Dendritic cell treated with granulocyte-macrophage colony-stimulating factor and Interleukin-4, amounts not matched to agents 40 ng/mL and 50 ng/mL, for 4 days (primary cell): ENCODE measurements at regions not wholly inside any gene's neighbourhood (a gene's known extent, or its start where the extent isn't known, plus 50 kb on each side); places are given as distances from the start of the nearest gene placed in this dataset.
"Not testable (repeated sequence)": the region's sequence is repeated elsewhere in the genome, so short reads cannot be mapped to it uniquely, and the experiment has no call there.

ENCODE experiments used
- H3K27ac Mint-ChIP-seq: one replicate; pipeline ENCODE4 v1.8.0; 2022; ENCODE audit warnings: mild to moderate bottlenecking, mixed read lengths
- H3K27me3 Mint-ChIP-seq: one replicate; pipeline ENCODE4 v1.8.0; 2022; ENCODE audit warnings: mild to moderate bottlenecking, mixed read lengths
- H3K36me3 Mint-ChIP-seq: one replicate; pipeline ENCODE4 v1.8.0; 2022; ENCODE audit warnings: low read depth, mixed read lengths
- H3K4me1 Mint-ChIP-seq: one replicate; pipeline ENCODE4 v1.8.0; 2022; ENCODE audit warnings: low read depth, mixed read lengths
- H3K4me3 Mint-ChIP-seq: one replicate; pipeline ENCODE4 v1.8.0; 2022; ENCODE audit warnings: mild to moderate bottlenecking, moderate library complexity, mixed read lengths
- H3K9me3 Mint-ChIP-seq: one replicate; pipeline ENCODE4 v1.8.0; 2022; ENCODE audit warnings: mixed read lengths
- intact Hi-C: fragments of 100-400 bp; cut with micrococcal nuclease; formaldehyde crosslinking; loops from one replicate; pipeline ENCODE4 v1.15.0; 2022

GRCh38 chr7:29639886-29640595 is 76.4 kb downstream of the PRR15 start:
- Mint-ChIP-seq H3K4me3 (no peak overlapping the region), H3K27me3 (no peaks in the 10 kb centered on the region), H3K9me3 (no peaks in the 10 kb centered on the region), H3K27ac (no peak overlapping the region), H3K4me1 (no peaks in the 10 kb centered on the region), H3K36me3 (no peaks in the 10 kb centered on the region)
- intact Hi-C loops, result loop anchor here (5.0 to 10.0 kb wide), 3 partner anchors 105 to 422 kb away; no protein-coding TSS in a partner anchor

DNA sequence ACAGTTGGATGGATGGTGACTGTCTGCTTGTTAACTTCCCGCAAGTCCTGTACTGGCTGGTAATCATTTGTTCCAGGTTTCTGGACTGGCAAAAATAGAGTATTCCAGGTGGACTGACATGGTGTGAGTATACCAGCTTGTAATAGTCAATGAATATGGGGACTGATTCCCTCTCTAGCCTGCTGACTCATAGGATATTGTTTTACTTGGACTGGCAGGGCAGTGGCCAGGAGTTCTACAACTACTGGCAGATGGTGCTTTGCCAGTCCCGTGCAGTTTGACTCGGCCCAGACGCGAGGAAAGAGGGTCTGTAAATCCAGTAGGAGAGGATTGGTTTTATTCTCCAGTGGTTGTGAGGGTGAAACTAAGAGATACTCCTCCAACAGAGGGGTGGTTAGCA is 78.0 kb downstream of the PRR15 start:
- no peaks in the 10 kb centered on the region for H3K27me3 Mint-ChIP-seq
- no peaks in the 10 kb centered on the region for H3K9me3 Mint-ChIP-seq
- peaks cover 12% of the 10 kb centered on the region for H3K4me1 Mint-ChIP-seq
- intact Hi-C loops, result no loop called here
- no peaks in the 10 kb centered on the region for H3K36me3 Mint-ChIP-seq
- H3K4me3 Mint-ChIP-seq, result no peak overlapping the region
- no peak overlapping the region for H3K27ac Mint-ChIP-seq

GRCh38 chr7:29642494-29643155 is 79.0 kb downstream of the PRR15 start:
- H3K36me3 Mint-ChIP-seq, result no peaks in the 10 kb centered on the region
- intact Hi-C loops, result no loop called here
- no peak overlapping the region for H3K27ac Mint-ChIP-seq
- no peaks in the 10 kb centered on the region for H3K9me3 Mint-ChIP-seq
- H3K4me3 Mint-ChIP-seq, result no peak overlapping the region
- no peaks in the 10 kb centered on the region for H3K27me3 Mint-ChIP-seq
- peaks cover 22% of the 10 kb centered on the region for H3K4me1 Mint-ChIP-seq

DNA sequence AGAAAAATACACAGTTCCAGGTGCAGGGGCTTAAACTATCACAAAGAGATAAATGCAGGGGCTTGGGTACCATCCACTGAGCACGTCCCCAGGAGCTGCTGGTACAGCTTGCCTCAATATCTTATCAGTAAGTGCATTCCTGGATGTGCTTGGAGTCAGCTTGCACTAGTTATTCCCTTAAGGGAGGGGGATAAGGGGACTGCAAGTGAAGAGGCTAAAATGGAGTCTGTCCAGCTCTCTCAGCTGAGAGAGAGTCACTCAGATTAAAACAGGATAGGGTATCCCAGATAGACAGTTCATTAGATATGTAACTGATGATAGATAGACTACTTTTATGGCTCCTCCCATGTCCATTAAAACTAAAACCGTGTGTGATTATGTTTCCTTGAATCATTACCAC is 82.5 kb downstream of the PRR15 start:
- Mint-ChIP-seq H3K27ac (peak overlapping the region; percentile 66), H3K4me1 (peaks cover 26% of the 10 kb centered on the region)
- intact Hi-C loops, H3K4me3 Mint-ChIP-seq, H3K27me3 Mint-ChIP-seq, H3K9me3 Mint-ChIP-seq, H3K36me3 Mint-ChIP-seq: not testable (repeated sequence)

DNA sequence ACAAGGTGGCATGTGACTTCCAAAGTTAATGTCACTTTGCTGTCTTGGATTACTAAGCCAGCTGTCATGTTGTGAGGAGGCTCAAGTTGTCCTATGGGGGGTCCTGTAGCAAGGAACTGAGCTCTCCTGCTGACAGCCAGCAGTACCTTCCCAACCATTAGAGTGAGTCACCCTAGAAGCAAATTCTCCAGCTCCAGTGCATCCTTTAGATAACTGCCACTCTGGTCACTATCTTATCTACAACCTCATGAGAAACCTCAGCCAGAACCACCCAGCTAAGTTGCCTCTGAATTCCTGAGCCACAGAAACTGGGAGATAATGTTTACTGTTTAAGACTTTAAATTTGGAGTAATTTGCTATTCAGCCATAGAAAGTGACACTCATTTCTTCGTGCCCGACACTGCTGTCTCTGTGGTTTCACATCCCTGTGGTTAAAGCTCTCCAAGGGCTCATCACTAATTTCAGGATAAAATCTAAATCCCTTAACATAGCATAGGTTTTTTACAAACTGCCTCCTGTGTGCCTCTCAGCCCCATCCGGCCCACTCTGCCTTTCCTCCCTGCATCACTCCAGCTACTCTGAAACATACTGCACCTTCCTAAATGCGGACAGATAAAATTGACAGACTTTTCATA is 83.5 kb downstream of the PRR15 start:
- H3K4me1 Mint-ChIP-seq, result peaks cover 26% of the 10 kb centered on the region

GRCh38 chr7:29647691-29648210 is 84.1 kb downstream of the PRR15 start:
- H3K9me3 Mint-ChIP-seq, intact Hi-C loops, H3K27me3 Mint-ChIP-seq, H3K4me3 Mint-ChIP-seq, H3K36me3 Mint-ChIP-seq, H3K27ac Mint-ChIP-seq: not testable (repeated sequence)
- H3K4me1 Mint-ChIP-seq, result peaks cover 26% of the 10 kb centered on the region

More for the DNA sequence above, 83.5 kb downstream of the PRR15 start:
- no peaks in the 10 kb centered on the region for H3K9me3 Mint-ChIP-seq
- peak overlapping the region; percentile 66 for H3K27ac Mint-ChIP-seq
- H3K36me3 Mint-ChIP-seq, result no peaks in the 10 kb centered on the region
- no peaks in the 10 kb centered on the region for H3K27me3 Mint-ChIP-seq
- intact Hi-C loops, result no loop called here
- H3K4me3 Mint-ChIP-seq, result peak overlapping the region; percentile 55

DNA sequence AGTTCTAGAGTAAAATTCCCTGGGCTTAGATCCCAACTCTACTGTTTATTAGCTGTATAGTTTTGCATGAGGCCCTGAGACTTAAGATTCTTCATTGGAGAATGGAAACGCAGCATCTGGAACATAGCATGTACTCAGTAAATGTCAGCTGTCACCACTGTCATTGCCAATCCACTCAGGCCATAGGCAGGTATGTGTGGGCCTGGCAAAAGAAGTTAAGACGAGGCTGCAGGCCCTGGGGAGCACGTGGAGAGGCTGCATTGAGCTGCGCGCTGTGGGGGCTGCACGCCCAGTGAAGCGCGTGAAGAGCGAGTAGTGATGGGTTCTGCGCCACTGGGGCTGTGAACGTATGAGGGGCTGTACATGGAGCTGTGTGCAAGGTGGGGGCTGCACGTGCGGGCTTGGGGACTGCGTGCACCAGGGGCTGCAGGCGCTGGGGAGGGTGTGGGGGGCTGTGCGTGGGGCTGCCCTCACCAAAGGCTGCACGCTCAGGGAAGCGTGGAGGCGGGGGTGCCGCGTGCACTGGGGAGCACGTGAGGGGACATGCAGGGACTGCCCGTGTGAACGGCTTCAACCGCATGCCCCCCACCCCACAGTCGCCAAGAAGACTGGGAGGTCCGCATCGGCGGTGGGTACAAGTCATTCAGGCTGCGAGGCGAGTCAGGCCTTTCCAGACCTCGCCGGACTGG is 85.5 kb downstream of the PRR15 start:
- intact Hi-C loops, result no loop called here
- Mint-ChIP-seq H3K4me3 (no peak overlapping the region), H3K27ac (no peak overlapping the region), H3K27me3 (no peaks in the 10 kb centered on the region), H3K36me3 (no peaks in the 10 kb centered on the region), H3K9me3 (no peaks in the 10 kb centered on the region), H3K4me1 (peaks cover 26% of the 10 kb centered on the region)

- no peaks in the 10 kb centered on the region for H3K36me3 Mint-ChIP-seq
- intact Hi-C loops, result no loop called here
- H3K27me3 Mint-ChIP-seq, result no peaks in the 10 kb centered on the region
- H3K4me3 Mint-ChIP-seq, result no peak overlapping the region
- no peaks in the 10 kb centered on the region for H3K9me3 Mint-ChIP-seq
- no peak overlapping the region for H3K27ac Mint-ChIP-seq
- peaks cover 26% of the 10 kb centered on the region for H3K4me1 Mint-ChIP-seq
Observed at GRCh38 chr7:29649876-29650275, 86.2 kb downstream of the PRR15 start.

DNA sequence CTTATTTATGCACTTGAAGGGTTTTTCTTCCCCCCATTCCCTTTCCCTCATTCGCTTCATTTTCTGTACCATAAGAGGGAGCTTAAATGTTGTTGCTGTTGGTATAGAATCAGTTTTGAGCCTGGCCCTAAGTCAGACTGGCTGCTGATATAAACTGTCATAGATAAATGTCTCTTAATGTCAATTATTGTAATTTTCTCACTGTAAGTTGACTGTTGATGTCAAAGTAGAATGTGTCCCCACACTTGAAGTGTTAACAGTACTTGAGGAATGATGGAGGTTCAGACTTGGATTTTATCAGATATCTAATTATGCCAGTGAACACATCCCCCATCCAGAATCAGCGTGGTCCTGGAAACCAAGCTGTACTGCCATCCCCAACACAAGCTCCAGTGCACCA is 87.8 kb downstream of the PRR15 start:
- no peaks in the 10 kb centered on the region for H3K9me3 Mint-ChIP-seq
- intact Hi-C loops, result no loop called here

DNA sequence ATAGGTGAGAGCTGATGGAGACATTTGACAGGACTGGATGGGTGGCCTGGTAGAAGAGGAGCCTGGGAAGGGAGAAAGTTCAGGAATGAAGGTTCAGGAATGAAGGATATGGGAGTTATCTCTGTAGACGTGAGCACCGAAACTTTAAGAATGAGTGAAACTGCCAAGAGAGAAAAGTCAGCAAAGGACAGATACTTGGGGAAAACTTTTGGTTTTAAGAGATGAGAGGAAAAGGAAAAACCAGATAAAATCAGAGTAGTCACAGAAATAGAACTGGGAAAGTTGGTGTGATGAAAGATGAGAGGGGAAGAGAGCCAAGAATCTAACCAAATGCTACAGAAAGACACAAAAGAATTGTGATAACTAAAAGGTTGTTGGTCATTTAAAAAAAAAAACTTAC is 88.9 kb downstream of the PRR15 start:
- H3K27ac Mint-ChIP-seq, result no peak overlapping the region
- H3K4me1 Mint-ChIP-seq, result peaks cover 5% of the 10 kb centered on the region
- intact Hi-C loops, result no loop called here

More for the DNA sequence above, 87.8 kb downstream of the PRR15 start:
- Mint-ChIP-seq H3K4me3 (no peak overlapping the region), H3K36me3 (no peaks in the 10 kb centered on the region), H3K27me3 (no peaks in the 10 kb centered on the region), H3K27ac (no peak overlapping the region), H3K4me1 (peaks cover 16% of the 10 kb centered on the region)

DNA sequence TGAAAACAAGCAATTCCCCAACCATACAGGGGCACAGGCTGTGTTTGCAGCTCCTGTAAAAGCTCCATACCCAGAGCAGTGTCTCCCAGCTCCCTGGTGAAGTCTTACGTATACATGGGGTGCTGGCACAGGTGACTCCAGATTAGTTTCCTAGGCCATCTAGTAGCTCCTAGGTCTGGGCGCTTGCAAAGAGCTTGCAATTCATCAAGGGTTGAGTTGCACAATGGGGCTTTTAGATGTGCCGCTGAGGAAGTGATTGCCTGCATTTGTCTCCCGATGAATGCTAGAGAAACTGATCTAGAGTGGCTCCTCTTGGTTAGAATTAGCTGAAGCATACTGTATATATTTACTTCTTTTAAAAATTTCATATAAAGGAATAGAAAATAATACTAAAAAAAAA is 90.7 kb downstream of the PRR15 start:
- not testable (repeated sequence) for H3K9me3 Mint-ChIP-seq

More for the DNA sequence above, 88.9 kb downstream of the PRR15 start:
- Mint-ChIP-seq H3K36me3 (no peaks in the 10 kb centered on the region), H3K27me3 (no peaks in the 10 kb centered on the region), H3K9me3 (no peaks in the 10 kb centered on the region), H3K4me3 (no peak overlapping the region)

GRCh38 chr7:29657288-29657687 is 93.7 kb downstream of the PRR15 start:
- intact Hi-C loops, result no loop called here
- Mint-ChIP-seq H3K9me3 (no peaks in the 10 kb centered on the region), H3K27ac (no peak overlapping the region), H3K4me3 (no peak overlapping the region), H3K36me3 (no peaks in the 10 kb centered on the region), H3K27me3 (no peaks in the 10 kb centered on the region), H3K4me1 (no peaks in the 10 kb centered on the region)

More for the DNA sequence above, 90.7 kb downstream of the PRR15 start:
- intact Hi-C loops, H3K4me3 Mint-ChIP-seq, H3K27ac Mint-ChIP-seq, H3K4me1 Mint-ChIP-seq, H3K27me3 Mint-ChIP-seq, H3K36me3 Mint-ChIP-seq: not testable (repeated sequence)

- H3K4me3 Mint-ChIP-seq, result no peak overlapping the region
- intact Hi-C loops, result no loop called here
- no peak overlapping the region for H3K27ac Mint-ChIP-seq
- H3K36me3 Mint-ChIP-seq, result no peaks in the 10 kb centered on the region
- no peaks in the 10 kb centered on the region for H3K9me3 Mint-ChIP-seq
- peaks cover 2% of the 10 kb centered on the region for H3K4me1 Mint-ChIP-seq
- H3K27me3 Mint-ChIP-seq, result no peaks in the 10 kb centered on the region
Observed at GRCh38 chr7:29657856-29658255, 94.2 kb downstream of the PRR15 start.

- H3K27ac Mint-ChIP-seq, intact Hi-C loops, H3K27me3 Mint-ChIP-seq, H3K36me3 Mint-ChIP-seq, H3K9me3 Mint-ChIP-seq, H3K4me3 Mint-ChIP-seq: not testable (repeated sequence)
- H3K4me1 Mint-ChIP-seq, result peaks cover 13% of the 10 kb centered on the region
Observed at GRCh38 chr7:29659213-29659612, 95.6 kb downstream of the PRR15 start.
